MM.1S (cell line): ENCODE measurements at regions not wholly inside any gene's neighbourhood (a gene's known extent, or its start where the extent isn't known, plus 50 kb on each side); places are given as distances from the start of the nearest gene placed in this dataset.

Source experiments
- EZH2 ChIP-seq: fragments of 300-600 bp; sonication (generic); optimal IDR thresholded peaks from 2 replicates; pipeline ENCODE3; 2017; ENCODE audit warnings: low read depth, mild to moderate bottlenecking, antibody characterized with exemption, low read length, mixed read lengths
- EZH2phosphoT487 ChIP-seq: fragments of 300-600 bp; sonication (generic); IDR thresholded peaks from 2 replicates; pipeline ENCODE4 v1.6.1; 2018; ENCODE audit warnings: antibody characterized with exemption, low read length

DNA sequence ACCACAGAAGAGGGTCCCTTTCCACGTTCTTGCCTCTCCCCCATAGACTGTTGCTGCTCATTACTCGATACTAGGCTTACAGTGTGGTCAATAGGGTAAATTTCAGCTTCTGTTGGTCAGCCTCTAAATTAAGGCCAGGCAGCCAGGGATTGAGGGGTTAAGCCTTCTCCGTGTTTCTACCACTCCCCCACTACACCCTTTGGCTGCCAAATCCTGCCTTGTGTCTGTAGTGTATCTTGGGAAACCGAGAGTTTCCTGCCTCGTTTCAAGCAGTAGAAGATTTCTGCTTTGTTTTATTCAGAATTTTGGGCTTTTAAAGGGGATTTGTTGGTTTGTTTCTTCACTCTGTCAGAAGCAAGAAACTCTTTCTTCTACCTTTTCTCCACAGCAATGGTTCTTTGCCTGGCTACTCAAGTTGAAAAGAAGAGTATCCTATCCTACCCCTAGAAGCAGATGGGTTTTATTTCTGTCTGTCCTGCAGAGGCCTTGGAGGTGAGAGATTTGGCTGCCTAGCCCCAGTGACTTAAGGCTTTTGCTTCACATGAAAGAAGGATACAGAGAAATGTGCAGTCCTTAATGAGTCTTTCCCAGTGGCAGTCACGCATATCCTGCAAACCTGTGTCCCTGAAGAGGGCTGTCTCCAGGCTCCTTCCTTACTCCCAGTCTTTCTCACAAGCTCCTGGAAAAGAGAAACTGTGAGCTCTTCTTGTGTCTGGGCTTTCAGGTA is 261.5 kb upstream of the TANK start:
- TF ChIP-seq EZH2, result no peak
- no peak for TF ChIP-seq EZH2phosphoT487
